Lower lobe of right lung (tissue), 2 donors: ENCODE measurements at regions not wholly inside any gene's neighbourhood (a gene's known extent, or its start where the extent isn't known, plus 50 kb on each side); places are given as distances from the start of the nearest gene placed in this dataset.
A peak's percentile ranks its signal among the peaks of the same experiment; 100 is the strongest.

ENCODE experiments used
- ATAC-seq, 2 donors: fragments of 200-7000 bp; cut with Tn5 transposase; one replicate each; pipeline ENCODE4 v1.9.1; 2020 to 2022; ENCODE audit warnings: mild to moderate bottlenecking in 2 of 2, moderate library complexity in 2 of 2
- DNase-seq: peaks from one replicate; pipeline ENCODE4 v3.0.0-alpha.2; 2020
- H3K27ac ChIP-seq: fragments of 200-600 bp; one replicate; pipeline ENCODE4 v1.8.0; 2022
- H3K27me3 ChIP-seq: fragments of 200-600 bp; one replicate; pipeline ENCODE4 v1.8.0; 2022; ENCODE audit warnings: low read depth
- H3K36me3 ChIP-seq: fragments of 200-600 bp; one replicate; pipeline ENCODE4 v1.8.0; 2022; ENCODE audit warnings: mild to moderate bottlenecking
- H3K4me1 ChIP-seq: fragments of 200-600 bp; one replicate; pipeline ENCODE4 v1.8.0; 2022
- H3K4me3 ChIP-seq: fragments of 200-600 bp; one replicate; pipeline ENCODE4 v1.8.0; 2022; ENCODE audit warnings: mild to moderate bottlenecking
- H3K9me3 ChIP-seq: fragments of 200-600 bp; one replicate; pipeline ENCODE4 v1.8.0; 2022
- CTCF ChIP-seq: fragments of 200-600 bp; IDR thresholded peaks from one replicate; pipeline ENCODE4 v1.8.0; 2022; ENCODE audit warnings: antibody characterized with exemption, mild to moderate bottlenecking
- intact Hi-C: fragments of 100-400 bp; cut with DNase I; formaldehyde crosslinking; loops from one replicate; pipeline ENCODE4 v1.11.0; 2022
- donor health status: DM: no; HTN: yes; CAD: no; lungs with severe emphysema.

GRCh38 chr2:136325844-136326331 is 207.9 kb upstream of the CXCR4 start:
- no peak for TF ChIP-seq CTCF
- H3K9me3 ChIP-seq, result no peaks in the 10 kb centered on the region
- peak in 1 of 2 donors; percentile 20 for ATAC-seq

GRCh38 chr2:136324966-136325365 is 207.0 kb upstream of the CXCR4 start:
- no peak overlapping the region for H3K4me3 ChIP-seq
- intact Hi-C loops, result no loop called here

More at GRCh38 chr2:136325844-136326331, 207.9 kb upstream of the CXCR4 start:
- H3K27me3 ChIP-seq, result no peaks in the 10 kb centered on the region
- no peaks in the 10 kb centered on the region for H3K36me3 ChIP-seq
- intact Hi-C loops, result no loop called here
- no peak overlapping the region for H3K27ac ChIP-seq
- DNase-seq, result no peak
- H3K4me1 ChIP-seq, result peaks cover 13% of the 10 kb centered on the region
- no peak overlapping the region for H3K4me3 ChIP-seq

GRCh38 chr2:136323935-136324334 is 206.0 kb upstream of the CXCR4 start:
- intact Hi-C loops, result no loop called here
- ATAC-seq (no peak), DNase-seq (no peak)
- Histone ChIP-seq H3K27ac (no peak overlapping the region), H3K9me3 (no peaks in the 10 kb centered on the region), H3K36me3 (no peaks in the 10 kb centered on the region), H3K4me3 (no peak overlapping the region), H3K27me3 (no peaks in the 10 kb centered on the region), H3K4me1 (peaks cover 13% of the 10 kb centered on the region)
- TF ChIP-seq CTCF, result no peak

More at GRCh38 chr2:136324966-136325365, 207.0 kb upstream of the CXCR4 start:
- H3K27ac ChIP-seq, result no peak overlapping the region
- H3K4me1 ChIP-seq, result peaks cover 13% of the 10 kb centered on the region
- DNase-seq (no peak), ATAC-seq (peak; percentile 14 to 26)
- H3K9me3 ChIP-seq, result no peaks in the 10 kb centered on the region
- no peaks in the 10 kb centered on the region for H3K27me3 ChIP-seq
- no peaks in the 10 kb centered on the region for H3K36me3 ChIP-seq
- no peak for TF ChIP-seq CTCF

GRCh38 chr2:136323195-136323594 is 205.2 kb upstream of the CXCR4 start:
- no peak for DNase-seq
- no peak overlapping the region for H3K27ac ChIP-seq
- TF ChIP-seq CTCF, result no peak
- no peak for ATAC-seq
- H3K9me3 ChIP-seq, result no peaks in the 10 kb centered on the region
- no peak overlapping the region for H3K4me3 ChIP-seq
- peaks cover 13% of the 10 kb centered on the region for H3K4me1 ChIP-seq
- intact Hi-C loops, result no loop called here
- no peaks in the 10 kb centered on the region for H3K27me3 ChIP-seq
- H3K36me3 ChIP-seq, result no peaks in the 10 kb centered on the region

- no peaks in the 10 kb centered on the region for H3K9me3 ChIP-seq
- intact Hi-C loops, result no loop called here
- ATAC-seq, result no peak
- DNase-seq, result no peak
- H3K27ac ChIP-seq, result no peak overlapping the region
- TF ChIP-seq CTCF, result no peak
- peaks cover 9% of the 10 kb centered on the region for H3K4me1 ChIP-seq
- no peak overlapping the region for H3K4me3 ChIP-seq
- H3K36me3 ChIP-seq, result no peaks in the 10 kb centered on the region
- H3K27me3 ChIP-seq, result no peaks in the 10 kb centered on the region
Observed at GRCh38 chr2:136322428-136322827, 204.5 kb upstream of the CXCR4 start.

GRCh38 chr2:136319651-136320050 is 201.7 kb upstream of the CXCR4 start:
- no peak overlapping the region for H3K4me3 ChIP-seq
- no peak for TF ChIP-seq CTCF
- intact Hi-C loops, result no loop called here
- no peaks in the 10 kb centered on the region for H3K27me3 ChIP-seq
- no peaks in the 10 kb centered on the region for H3K36me3 ChIP-seq
- H3K4me1 ChIP-seq, result no peaks in the 10 kb centered on the region
- no peak for ATAC-seq
- H3K27ac ChIP-seq, result no peak overlapping the region
- no peak for DNase-seq
- H3K9me3 ChIP-seq, result no peaks in the 10 kb centered on the region
